ENCODE measurements at regions not wholly inside any gene's neighbourhood (a gene's known extent, or its start where the extent isn't known, plus 50 kb on each side); places are given as distances from the start of the nearest gene placed in this dataset.

GRCh38 chrX:146396409-146396808 lies 413.2 kb upstream of the CXorf51B start:
- H3K36me3 Mint-ChIP-seq (ENCODE audit: low read depth): no peaks in the 10 kb centered on the region
- no peaks in the 10 kb centered on the region for H3K27me3 Mint-ChIP-seq (ENCODE audit: low read depth)
- H3K27ac Mint-ChIP-seq (ENCODE audit: unreplicated experiment): no peak overlapping the region
- DNase-seq (ENCODE audit: low spot score): no peak
- TF ChIP-seq, protein P1, sequence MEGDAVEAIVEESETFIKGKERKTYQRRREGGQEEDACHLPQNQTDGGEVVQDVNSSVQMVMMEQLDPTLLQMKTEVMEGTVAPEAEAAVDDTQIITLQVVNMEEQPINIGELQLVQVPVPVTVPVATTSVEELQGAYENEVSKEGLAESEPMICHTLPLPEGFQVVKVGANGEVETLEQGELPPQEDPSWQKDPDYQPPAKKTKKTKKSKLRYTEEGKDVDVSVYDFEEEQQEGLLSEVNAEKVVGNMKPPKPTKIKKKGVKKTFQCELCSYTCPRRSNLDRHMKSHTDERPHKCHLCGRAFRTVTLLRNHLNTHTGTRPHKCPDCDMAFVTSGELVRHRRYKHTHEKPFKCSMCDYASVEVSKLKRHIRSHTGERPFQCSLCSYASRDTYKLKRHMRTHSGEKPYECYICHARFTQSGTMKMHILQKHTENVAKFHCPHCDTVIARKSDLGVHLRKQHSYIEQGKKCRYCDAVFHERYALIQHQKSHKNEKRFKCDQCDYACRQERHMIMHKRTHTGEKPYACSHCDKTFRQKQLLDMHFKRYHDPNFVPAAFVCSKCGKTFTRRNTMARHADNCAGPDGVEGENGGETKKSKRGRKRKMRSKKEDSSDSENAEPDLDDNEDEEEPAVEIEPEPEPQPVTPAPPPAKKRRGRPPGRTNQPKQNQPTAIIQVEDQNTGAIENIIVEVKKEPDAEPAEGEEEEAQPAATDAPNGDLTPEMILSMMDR (IDR thresholded peaks at IDR 0.05): no peak
- H3K4me3 Mint-ChIP-seq (ENCODE audit: unreplicated experiment): no peak overlapping the region
- H3K4me1 Mint-ChIP-seq (ENCODE audit: low read depth): no peaks in the 10 kb centered on the region
- peaks cover 44% of the 10 kb centered on the region for H3K9me3 Mint-ChIP-seq (ENCODE audit: low read depth)

DNA sequence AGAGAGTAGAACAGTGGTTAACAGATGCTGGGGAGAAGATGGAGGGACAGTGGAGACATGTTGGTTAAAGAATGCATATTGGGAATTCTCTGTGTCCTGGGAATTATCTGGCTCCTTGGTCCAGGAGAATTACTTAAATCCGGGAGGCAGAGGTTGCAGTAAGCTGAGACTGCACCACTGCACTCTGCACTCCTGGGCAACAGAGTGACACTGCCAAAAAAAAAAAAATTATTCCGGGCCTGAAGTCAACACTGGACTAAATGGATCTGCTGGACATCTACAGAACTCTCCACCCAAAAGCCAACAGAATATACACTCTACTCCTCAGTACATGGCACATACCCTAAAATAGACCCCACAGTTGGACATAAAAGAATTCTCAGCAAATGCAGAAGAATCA lies 400.0 kb upstream of the CXorf51B start:
- TF ChIP-seq, protein P1 (IDR thresholded peaks at IDR 0.05): no peak
- Mint-ChIP-seq H3K9me3 (ENCODE audit: low read depth) (peaks cover 35% of the 10 kb centered on the region), H3K36me3 (ENCODE audit: low read depth) (no peaks in the 10 kb centered on the region), H3K27me3 (ENCODE audit: low read depth) (no peaks in the 10 kb centered on the region), H3K4me1 (ENCODE audit: low read depth) (no peaks in the 10 kb centered on the region), H3K4me3 (ENCODE audit: unreplicated experiment) (no peak overlapping the region), H3K27ac (ENCODE audit: unreplicated experiment) (no peak overlapping the region)
- DNase-seq (ENCODE audit: low spot score): no peak

GRCh38 chrX:146424422-146424821 lies 385.1 kb upstream of the CXorf51B start:
- no peak overlapping the region for H3K4me3 Mint-ChIP-seq (ENCODE audit: unreplicated experiment)
- no peaks in the 10 kb centered on the region for H3K27me3 Mint-ChIP-seq (ENCODE audit: low read depth)
- no peak overlapping the region for H3K27ac Mint-ChIP-seq (ENCODE audit: unreplicated experiment)
- H3K4me1 Mint-ChIP-seq (ENCODE audit: low read depth): no peaks in the 10 kb centered on the region
- no peak for DNase-seq (ENCODE audit: low spot score)
- H3K9me3 Mint-ChIP-seq (ENCODE audit: low read depth): peaks cover 74% of the 10 kb centered on the region
- TF ChIP-seq, protein P1 (IDR thresholded peaks at IDR 0.05): no peak
- H3K36me3 Mint-ChIP-seq (ENCODE audit: low read depth): no peaks in the 10 kb centered on the region

GRCh38 chrX:146433771-146434170 lies 375.8 kb upstream of the CXorf51B start:
- H3K27ac Mint-ChIP-seq (ENCODE audit: unreplicated experiment): no peak overlapping the region
- no peak for DNase-seq (ENCODE audit: low spot score)
- no peak overlapping the region for H3K4me3 Mint-ChIP-seq (ENCODE audit: unreplicated experiment)
- no peaks in the 10 kb centered on the region for H3K27me3 Mint-ChIP-seq (ENCODE audit: low read depth)
- peaks cover 60% of the 10 kb centered on the region for H3K9me3 Mint-ChIP-seq (ENCODE audit: low read depth)
- H3K36me3 Mint-ChIP-seq (ENCODE audit: low read depth): no peaks in the 10 kb centered on the region
- TF ChIP-seq, protein P1 (IDR thresholded peaks at IDR 0.05): no peak
- no peaks in the 10 kb centered on the region for H3K4me1 Mint-ChIP-seq (ENCODE audit: low read depth)

GRCh38 chrX:146435472-146435871 lies 374.1 kb upstream of the CXorf51B start:
- DNase-seq (ENCODE audit: low spot score): no peak
- Mint-ChIP-seq H3K9me3 (ENCODE audit: low read depth) (peaks cover 65% of the 10 kb centered on the region), H3K4me1 (ENCODE audit: low read depth) (no peaks in the 10 kb centered on the region), H3K4me3 (ENCODE audit: unreplicated experiment) (no peak overlapping the region), H3K27ac (ENCODE audit: unreplicated experiment) (no peak overlapping the region), H3K36me3 (ENCODE audit: low read depth) (no peaks in the 10 kb centered on the region), H3K27me3 (ENCODE audit: low read depth) (no peaks in the 10 kb centered on the region)
- TF ChIP-seq, protein P1 (IDR thresholded peaks at IDR 0.05): no peak
